ENCODE measurements at regions not wholly inside any gene's neighbourhood (a gene's known extent, or its start where the extent isn't known, plus 50 kb on each side); places are given as distances from the start of the nearest gene placed in this dataset.
"Not testable (repeated sequence)": the region's sequence is repeated elsewhere in the genome, so short reads cannot be mapped to it uniquely, and the experiment has no call there.

GRCh38 chr3:193060748-193061546 lies 143.3 kb upstream of the MB21D2 start:
- no peak overlapping the region for H2BK12ac ChIP-seq (ENCODE audit: low read length in 2 of 2)
- H3K23ac ChIP-seq (ENCODE audit: low read length in 2 of 2) = no peak overlapping the region
- H3K4ac ChIP-seq (ENCODE audit: low read depth in 1 of 2, low read length in 2 of 2) = no peak overlapping the region
- H3K79me1 ChIP-seq (replicated peaks; ENCODE audit: low read length, poor library complexity, severe bottlenecking) = no peaks in the 10 kb centered on the region
- no peaks in the 10 kb centered on the region for H3K36me3 ChIP-seq (ENCODE audit: control insufficient read depth in 1 of 2, insufficient read depth in 2 of 2, low read depth in 1 of 2, low read length in 2 of 2)
- no peak overlapping the region for H3K18ac ChIP-seq (ENCODE audit: low read depth in 1 of 2, low read length in 2 of 2)
- no peak overlapping the region for H3K4me2 ChIP-seq (ENCODE audit: low read length, poor library complexity, severe bottlenecking)
- no peak overlapping the region for H2BK15ac ChIP-seq (ENCODE audit: low read depth, poor library complexity, severe bottlenecking)
- H3K9ac ChIP-seq (ENCODE audit: low read length) = no peak overlapping the region
- H4K91ac ChIP-seq (ENCODE audit: low read length) = no peak overlapping the region
- H3K27me3 ChIP-seq (ENCODE audit: control insufficient read depth in 1 of 2, insufficient read depth in 1 of 2, low read length in 2 of 2) = no peaks in the 10 kb centered on the region
- H3K4me1 ChIP-seq (ENCODE audit: control insufficient read depth, insufficient read depth, low read depth, low read length) = no peaks in the 10 kb centered on the region
- no peak overlapping the region for H3K4me3 ChIP-seq (ENCODE audit: insufficient read depth in 1 of 2, low read depth in 1 of 2, low read length in 2 of 2)
- H2BK120ac ChIP-seq (ENCODE audit: low read depth, low read length) = no peak overlapping the region
- H2BK5ac ChIP-seq (ENCODE audit: low read depth, low read length, poor library complexity, severe bottlenecking) = no peak overlapping the region
- no peak overlapping the region for H2AK5ac ChIP-seq (ENCODE audit: low read length, severe bottlenecking)
- H3K14ac ChIP-seq (ENCODE audit: low read length in 2 of 2) = no peak overlapping the region
- no peak for DNase-seq
- H3K27ac ChIP-seq (ENCODE audit: low read length, poor library complexity, severe bottlenecking) = no peak overlapping the region
- no peaks in the 10 kb centered on the region for H3K9me3 ChIP-seq (ENCODE audit: control insufficient read depth, low read length)
- no peak overlapping the region for H4K8ac ChIP-seq (ENCODE audit: low read length)
- no peak overlapping the region for H2AFZ ChIP-seq (ENCODE audit: low read depth, low read length)
- WGBS = 95% methylated on average over 5 of the region's 9 CpGs

GRCh38 chr3:193068365-193068764 lies 150.7 kb upstream of the MB21D2 start:
- H2AK5ac ChIP-seq (ENCODE audit: low read length, severe bottlenecking) = no peak overlapping the region
- no peak overlapping the region for H3K9ac ChIP-seq (ENCODE audit: low read length)
- H2BK12ac ChIP-seq (ENCODE audit: low read length in 2 of 2) = no peak overlapping the region
- H3K36me3 ChIP-seq (ENCODE audit: control insufficient read depth in 1 of 2, insufficient read depth in 2 of 2, low read depth in 1 of 2, low read length in 2 of 2) = no peaks in the 10 kb centered on the region
- no peak overlapping the region for H3K4me2 ChIP-seq (ENCODE audit: low read length, poor library complexity, severe bottlenecking)
- no peak overlapping the region for H3K18ac ChIP-seq (ENCODE audit: low read depth in 1 of 2, low read length in 2 of 2)
- H2BK15ac ChIP-seq (ENCODE audit: low read depth, poor library complexity, severe bottlenecking) = no peak overlapping the region
- no peaks in the 10 kb centered on the region for H3K4me1 ChIP-seq (ENCODE audit: control insufficient read depth, insufficient read depth, low read depth, low read length)
- no peak overlapping the region for H3K4me3 ChIP-seq (ENCODE audit: insufficient read depth in 1 of 2, low read depth in 1 of 2, low read length in 2 of 2)
- no peak overlapping the region for H3K14ac ChIP-seq (ENCODE audit: low read length in 2 of 2)
- no peak overlapping the region for H3K27ac ChIP-seq (ENCODE audit: low read length, poor library complexity, severe bottlenecking)
- no peak overlapping the region for H2AFZ ChIP-seq (ENCODE audit: low read depth, low read length)
- H3K27me3 ChIP-seq (ENCODE audit: control insufficient read depth in 1 of 2, insufficient read depth in 1 of 2, low read length in 2 of 2) = no peaks in the 10 kb centered on the region
- no peak overlapping the region for H4K8ac ChIP-seq (ENCODE audit: low read length)
- 81% methylated on average over 2 of the region's 2 CpGs for WGBS
- H4K91ac ChIP-seq (ENCODE audit: low read length) = no peak overlapping the region
- H3K23ac ChIP-seq (ENCODE audit: low read length in 2 of 2) = no peak overlapping the region
- H3K79me1 ChIP-seq (replicated peaks; ENCODE audit: low read length, poor library complexity, severe bottlenecking) = no peaks in the 10 kb centered on the region
- no peak overlapping the region for H3K4ac ChIP-seq (ENCODE audit: low read depth in 1 of 2, low read length in 2 of 2)
- no peak for DNase-seq
- no peak overlapping the region for H2BK120ac ChIP-seq (ENCODE audit: low read depth, low read length)
- H2BK5ac ChIP-seq (ENCODE audit: low read depth, low read length, poor library complexity, severe bottlenecking) = no peak overlapping the region
- H3K9me3 ChIP-seq (ENCODE audit: control insufficient read depth, low read length) = no peaks in the 10 kb centered on the region

DNA sequence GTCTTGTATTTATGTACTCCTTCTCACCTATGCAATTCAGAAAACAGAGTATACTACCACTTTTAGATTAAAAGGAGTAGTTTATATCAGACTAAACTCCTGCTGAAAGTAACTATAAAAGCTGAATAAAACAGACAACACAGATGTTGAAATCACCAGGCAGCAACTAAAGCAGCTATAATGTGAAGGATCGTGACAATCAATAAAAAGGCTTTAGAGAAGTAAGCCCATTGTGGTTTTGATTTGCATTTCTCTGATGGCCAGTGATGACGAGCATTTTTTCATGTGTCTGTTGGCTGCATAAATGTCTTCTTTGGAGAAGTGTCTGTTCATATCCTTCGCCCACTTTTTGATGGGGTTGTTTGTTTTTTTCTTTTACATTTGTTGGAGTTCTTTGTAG lies 152.1 kb upstream of the MB21D2 start:
- H3K14ac ChIP-seq (ENCODE audit: low read length in 2 of 2); H2BK12ac ChIP-seq (ENCODE audit: low read length in 2 of 2); H4K8ac ChIP-seq (ENCODE audit: low read length); H3K4me3 ChIP-seq (ENCODE audit: insufficient read depth in 1 of 2, low read depth in 1 of 2, low read length in 2 of 2); H3K27ac ChIP-seq (ENCODE audit: low read length, poor library complexity, severe bottlenecking); H2BK5ac ChIP-seq (ENCODE audit: low read depth, low read length, poor library complexity, severe bottlenecking); H3K9me3 ChIP-seq (ENCODE audit: control insufficient read depth, low read length); H2AK5ac ChIP-seq (ENCODE audit: low read length, severe bottlenecking); H3K4me1 ChIP-seq (ENCODE audit: control insufficient read depth, insufficient read depth, low read depth, low read length); H3K27me3 ChIP-seq (ENCODE audit: control insufficient read depth in 1 of 2, insufficient read depth in 1 of 2, low read length in 2 of 2); H3K4me2 ChIP-seq (ENCODE audit: low read length, poor library complexity, severe bottlenecking); H2BK120ac ChIP-seq (ENCODE audit: low read depth, low read length); DNase-seq; H3K9ac ChIP-seq (ENCODE audit: low read length); H3K4ac ChIP-seq (ENCODE audit: low read depth in 1 of 2, low read length in 2 of 2); H3K79me1 ChIP-seq (replicated peaks; ENCODE audit: low read length, poor library complexity, severe bottlenecking); H2BK15ac ChIP-seq (ENCODE audit: low read depth, poor library complexity, severe bottlenecking); H3K18ac ChIP-seq (ENCODE audit: low read depth in 1 of 2, low read length in 2 of 2); H3K23ac ChIP-seq (ENCODE audit: low read length in 2 of 2); H3K36me3 ChIP-seq (ENCODE audit: control insufficient read depth in 1 of 2, insufficient read depth in 2 of 2, low read depth in 1 of 2, low read length in 2 of 2); H2AFZ ChIP-seq (ENCODE audit: low read depth, low read length); H4K91ac ChIP-seq (ENCODE audit: low read length): not testable (repeated sequence)
- WGBS = 81% methylated on average over 3 of the region's 3 CpGs

DNA sequence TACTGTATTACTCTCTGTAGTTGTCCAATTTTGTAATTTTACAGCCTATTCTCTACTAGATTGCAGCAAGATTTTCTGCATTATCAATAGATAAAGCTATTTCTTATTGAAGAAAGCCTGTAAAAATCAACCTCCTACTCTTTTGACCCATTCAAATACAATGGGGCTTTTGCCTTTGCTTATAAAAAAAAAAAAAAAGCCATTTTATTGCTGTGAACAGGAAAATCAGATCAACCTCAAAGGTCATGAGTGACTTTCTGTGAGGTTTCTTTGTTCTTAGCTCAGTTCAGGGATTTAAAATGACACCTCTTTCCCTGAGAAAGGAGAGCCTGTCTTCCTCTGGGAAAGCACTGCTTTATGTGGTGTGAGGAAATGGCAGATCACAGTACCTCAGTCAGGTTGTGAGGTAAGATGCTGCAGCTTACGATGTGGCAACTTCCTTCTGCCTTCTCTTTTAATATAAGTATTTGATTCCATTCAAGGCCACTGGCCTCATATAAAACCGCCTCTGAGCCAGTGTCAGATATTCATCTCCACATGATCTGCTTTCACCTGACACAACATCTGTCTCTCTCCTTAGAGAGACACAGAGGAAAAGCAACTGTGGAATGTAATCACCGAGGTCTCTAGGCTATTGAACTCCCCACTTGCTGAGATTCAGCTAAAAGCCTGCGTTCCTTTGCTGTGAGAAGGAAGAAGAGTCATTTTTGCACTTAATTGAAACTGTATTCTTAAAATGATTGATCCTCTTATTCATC lies 161.5 kb upstream of the MB21D2 start:
- Histone ChIP-seq H3K18ac (ENCODE audit: low read depth in 1 of 2, low read length in 2 of 2) (no peak overlapping the region), H2BK120ac (ENCODE audit: low read depth, low read length) (no peak overlapping the region), H3K23ac (ENCODE audit: low read length in 2 of 2) (no peak overlapping the region), H3K4me1 (ENCODE audit: control insufficient read depth, insufficient read depth, low read depth, low read length) (no peaks in the 10 kb centered on the region), H4K8ac (ENCODE audit: low read length) (no peak overlapping the region), H4K91ac (ENCODE audit: low read length) (no peak overlapping the region), H3K36me3 (ENCODE audit: control insufficient read depth in 1 of 2, insufficient read depth in 2 of 2, low read depth in 1 of 2, low read length in 2 of 2) (no peaks in the 10 kb centered on the region), H2BK12ac (ENCODE audit: low read length in 2 of 2) (no peak overlapping the region), H3K9me3 (ENCODE audit: control insufficient read depth, low read length) (peaks cover 16% of the 10 kb centered on the region), H3K4me2 (ENCODE audit: low read length, poor library complexity, severe bottlenecking) (no peak overlapping the region), H3K27ac (ENCODE audit: low read length, poor library complexity, severe bottlenecking) (no peak overlapping the region), H2AFZ (ENCODE audit: low read depth, low read length) (no peak overlapping the region), H2AK5ac (ENCODE audit: low read length, severe bottlenecking) (no peak overlapping the region), H2BK15ac (ENCODE audit: low read depth, poor library complexity, severe bottlenecking) (no peak overlapping the region), H3K27me3 (ENCODE audit: control insufficient read depth in 1 of 2, insufficient read depth in 1 of 2, low read length in 2 of 2) (no peaks in the 10 kb centered on the region), H3K4ac (ENCODE audit: low read depth in 1 of 2, low read length in 2 of 2) (no peak overlapping the region), H3K4me3 (ENCODE audit: insufficient read depth in 1 of 2, low read depth in 1 of 2, low read length in 2 of 2) (no peak overlapping the region), H3K14ac (ENCODE audit: low read length in 2 of 2) (no peak overlapping the region), H3K9ac (ENCODE audit: low read length) (no peak overlapping the region), H3K79me1 (replicated peaks; ENCODE audit: low read length, poor library complexity, severe bottlenecking) (no peaks in the 10 kb centered on the region), H2BK5ac (ENCODE audit: low read depth, low read length, poor library complexity, severe bottlenecking) (no peak overlapping the region)
- WGBS = 77% methylated on average over 4 of the region's 4 CpGs
- no peak for DNase-seq
